HG02623 (cell line): ENCODE measurements at regions not wholly inside any gene's neighbourhood (a gene's known extent, or its start where the extent isn't known, plus 50 kb on each side); places are given as distances from the start of the nearest gene placed in this dataset.

Source experiments
- ATAC-seq: cut with Tn5 transposase; IDR thresholded peaks from one replicate; pipeline ENCODE4 v1.9.1; 2021; ENCODE audit warnings: moderate library complexity; ENCODE audit not compliant: unreplicated experiment

DNA sequence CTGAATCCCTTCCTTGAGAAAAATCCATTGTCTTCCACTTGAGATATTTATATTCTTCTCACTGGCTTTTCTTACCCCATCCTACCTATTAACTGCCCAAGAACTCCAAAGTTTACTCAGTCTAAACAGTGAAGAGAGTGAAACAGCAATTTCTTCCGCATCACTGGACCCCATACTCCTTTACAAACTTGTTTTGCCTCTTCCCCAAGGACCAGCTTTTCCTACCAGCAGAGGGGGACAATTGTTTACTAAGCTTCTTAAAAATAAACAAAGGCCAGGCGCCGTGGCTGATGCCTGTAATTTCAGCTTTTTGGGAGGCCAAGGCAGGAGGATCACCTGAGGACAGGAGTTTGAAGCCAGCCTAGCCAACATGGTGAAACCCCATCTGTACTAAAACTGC lies 52.0 kb downstream of the LRATD1 start:
- no peak for ATAC-seq

DNA sequence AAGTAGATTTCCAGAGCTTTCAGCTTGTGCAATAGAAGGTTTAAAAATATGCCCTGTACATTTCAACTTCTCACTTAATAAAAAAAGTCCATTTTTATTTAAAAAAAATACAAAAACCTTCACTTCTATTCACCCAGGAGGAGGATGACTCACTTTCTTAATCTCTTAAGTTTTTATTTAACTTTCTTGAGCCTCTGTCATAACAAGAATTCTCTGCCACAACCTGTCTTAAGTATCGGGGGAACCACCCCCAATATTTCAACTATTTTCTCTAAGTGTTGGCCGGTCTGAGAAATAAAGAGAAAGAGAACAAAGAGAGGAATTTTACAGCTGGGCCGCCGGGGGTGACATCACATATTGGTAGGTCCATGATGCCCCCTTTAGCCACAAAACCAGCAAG lies 58.4 kb downstream of the LRATD1 start:
- ATAC-seq, result no peak

- ATAC-seq, result no peak
Measured at GRCh38 chr2:14693874-14694273, 61.4 kb downstream of the LRATD1 start.

- no peak for ATAC-seq
Measured at GRCh38 chr2:14700753-14701152, 68.2 kb downstream of the LRATD1 start.

GRCh38 chr2:14702258-14702657 lies 69.7 kb downstream of the LRATD1 start:
- no peak for ATAC-seq

- no peak for ATAC-seq
Measured at GRCh38 chr2:14706201-14706600, 73.7 kb downstream of the LRATD1 start.

- no peak for ATAC-seq
Measured at GRCh38 chr2:14712111-14712510, 79.6 kb downstream of the LRATD1 start.

DNA sequence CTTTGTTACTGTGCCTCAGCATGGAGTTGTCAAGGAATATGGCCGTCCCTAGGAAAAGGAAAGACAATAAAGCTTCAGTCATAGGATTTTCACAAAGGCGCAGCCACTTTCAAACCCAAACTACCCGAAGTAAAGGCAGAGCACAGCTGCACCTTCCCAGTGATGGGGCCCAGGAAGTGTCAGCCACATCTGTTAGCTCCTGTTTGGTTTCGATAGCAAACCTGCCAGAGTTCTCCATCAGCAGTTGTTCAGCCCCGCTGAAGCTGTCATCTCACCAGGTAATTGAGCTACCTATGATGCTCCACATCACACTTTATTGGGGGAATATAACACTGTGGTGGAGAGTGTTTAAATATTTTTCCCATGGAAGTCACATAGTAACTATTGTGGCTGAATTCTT lies 80.7 kb downstream of the LRATD1 start:
- ATAC-seq, result no peak

GRCh38 chr2:14715600-14715999 lies 83.1 kb downstream of the LRATD1 start:
- no peak for ATAC-seq

DNA sequence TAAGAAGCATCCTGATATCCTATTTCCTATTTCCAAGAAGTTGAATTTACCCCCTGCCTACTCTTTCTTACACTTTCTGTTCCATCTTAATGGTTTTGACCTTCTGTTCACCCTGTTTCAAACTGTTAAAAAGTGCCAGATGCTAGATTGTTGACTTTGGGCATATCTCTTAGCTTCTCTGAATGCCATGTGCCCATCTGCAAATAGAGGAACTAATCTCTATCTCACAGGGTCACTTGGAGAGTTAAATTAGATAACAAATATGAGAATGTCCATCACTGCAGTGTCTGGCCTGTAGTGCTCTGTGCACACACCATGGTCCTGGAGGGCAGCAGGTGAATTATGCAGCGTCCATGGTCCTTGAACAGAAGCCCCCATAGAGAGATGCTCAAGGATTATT lies 83.8 kb downstream of the LRATD1 start:
- no peak for ATAC-seq

DNA sequence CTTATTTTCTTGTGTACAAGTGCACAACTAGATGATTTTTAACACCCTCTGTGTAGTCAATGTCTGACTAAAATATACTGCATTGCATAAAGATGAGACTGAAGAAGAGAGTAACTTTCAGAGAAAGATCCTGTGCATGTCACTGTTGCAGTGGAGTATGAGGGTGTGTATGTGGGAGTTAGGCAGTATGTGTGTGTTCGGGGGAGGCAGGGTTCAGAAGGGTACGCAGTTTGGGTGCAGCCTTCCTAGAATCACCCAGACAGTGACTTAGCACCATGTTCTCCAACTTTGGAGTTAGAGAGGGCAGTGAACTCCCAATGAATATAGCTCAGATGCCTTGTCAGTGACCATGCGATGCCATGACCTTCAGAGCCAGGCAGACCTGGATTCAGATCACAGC lies 84.6 kb downstream of the LRATD1 start:
- no peak for ATAC-seq

DNA sequence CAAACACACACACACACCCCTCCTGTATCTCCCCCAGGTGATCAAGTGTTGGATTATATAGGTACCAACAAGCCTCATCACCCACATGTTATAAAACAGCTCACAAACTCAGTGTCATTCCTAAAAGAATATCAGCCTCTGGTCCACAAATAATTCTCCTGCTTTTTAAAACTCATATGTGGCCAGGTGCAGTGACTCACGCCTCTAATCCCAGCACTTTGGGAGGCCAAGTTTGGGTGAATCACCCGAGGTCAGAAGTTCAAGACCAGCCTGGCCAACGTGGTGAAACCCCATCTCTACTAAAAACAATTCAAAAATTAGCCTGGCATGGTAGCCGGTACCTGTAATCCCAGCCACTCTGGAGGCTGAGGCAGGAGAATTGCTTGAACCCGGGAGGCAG lies 87.8 kb downstream of the LRATD1 start:
- ATAC-seq, result no peak

- ATAC-seq, result no peak
Measured at GRCh38 chr2:14720739-14721138, 88.2 kb downstream of the LRATD1 start.

DNA sequence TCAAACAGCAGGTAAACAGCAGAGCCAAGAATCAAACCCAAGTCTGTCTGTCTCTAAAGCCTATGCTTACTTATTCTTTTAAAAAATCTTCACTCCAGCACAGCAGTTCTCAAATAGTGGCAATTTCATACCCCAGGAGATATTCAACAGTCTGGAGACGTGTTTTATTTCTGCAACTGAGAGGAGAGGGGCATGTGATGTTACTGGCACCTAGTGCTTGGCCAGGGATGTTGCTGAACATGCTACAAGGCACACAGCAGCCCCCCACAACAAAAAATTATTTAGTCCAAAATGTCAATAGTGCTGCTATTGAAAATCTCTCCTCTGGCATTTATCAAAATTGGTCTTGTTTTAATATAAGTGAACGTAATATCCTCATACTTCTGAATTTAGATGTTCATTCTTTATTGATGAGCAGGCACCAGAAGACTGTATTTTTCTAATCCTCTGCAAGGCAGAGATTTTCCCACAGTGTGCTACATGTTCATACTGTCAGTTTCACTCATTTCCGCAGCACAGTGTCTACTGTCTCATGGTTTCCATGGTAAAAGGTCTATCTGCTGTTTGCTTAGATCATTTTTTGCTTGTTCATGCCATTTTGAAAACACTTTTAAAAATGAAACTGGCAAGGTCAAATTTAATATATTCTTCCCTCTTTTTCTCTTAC lies 90.5 kb downstream of the LRATD1 start:
- no peak for ATAC-seq

DNA sequence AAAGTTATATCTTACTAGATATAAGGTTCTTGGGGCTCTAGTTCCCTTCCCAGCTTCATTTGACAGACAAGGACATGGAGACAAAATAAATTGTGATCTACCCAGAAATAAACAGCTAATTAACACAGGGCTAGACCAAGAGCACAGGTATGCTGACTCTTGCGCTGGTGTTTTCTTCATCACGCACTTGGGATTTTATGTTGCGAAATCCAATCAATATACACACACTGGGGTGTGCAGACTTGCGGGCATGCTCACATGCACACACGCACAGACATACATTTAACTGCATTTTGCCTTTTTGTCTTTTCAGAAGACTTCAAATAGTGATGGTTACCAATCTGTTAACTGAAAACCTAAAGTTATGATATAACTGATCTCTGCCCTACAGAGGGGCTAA lies 91.2 kb downstream of the LRATD1 start:
- no peak for ATAC-seq

DNA sequence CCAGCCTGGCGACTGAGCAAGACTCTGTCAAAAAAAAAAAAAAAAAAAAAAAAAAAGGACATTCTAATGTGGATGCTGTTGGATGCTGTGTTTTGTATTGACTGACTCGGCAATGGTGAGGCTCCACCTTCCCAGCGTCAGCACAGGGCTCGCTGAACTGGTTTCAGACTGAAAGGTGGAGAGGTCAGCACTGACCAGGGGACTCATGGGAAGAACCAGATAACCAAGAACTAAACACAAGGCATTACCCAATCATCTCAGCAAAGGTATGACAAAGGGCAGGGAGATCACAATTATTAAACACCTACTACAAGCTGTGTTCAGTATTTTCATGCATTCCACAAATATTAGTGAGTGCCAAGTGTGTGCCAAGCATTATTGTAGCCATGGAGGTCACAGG lies 103.2 kb downstream of the LRATD1 start:
- no peak for ATAC-seq

DNA sequence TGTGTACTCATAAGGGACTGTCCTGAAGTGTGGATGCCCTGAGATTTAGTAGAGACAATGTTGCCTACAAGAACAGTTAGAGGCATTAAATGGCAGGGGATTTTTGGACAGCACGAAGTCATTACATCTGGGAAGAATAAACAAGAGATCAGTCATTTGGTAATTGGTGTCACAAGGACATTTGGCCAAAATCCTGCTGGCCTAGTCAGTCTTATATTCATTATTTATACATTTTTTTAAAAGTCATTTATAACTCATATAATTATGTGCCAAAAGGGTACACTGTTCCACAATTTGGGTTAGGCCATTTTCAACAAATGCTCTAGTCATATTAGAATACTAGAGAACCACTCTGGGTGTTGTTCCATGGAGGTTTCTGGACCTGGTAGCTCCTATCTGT lies 104.7 kb downstream of the LRATD1 start:
- no peak for ATAC-seq

- ATAC-seq, result no peak
Measured at GRCh38 chr2:14743861-14744260, 111.3 kb downstream of the LRATD1 start.

DNA sequence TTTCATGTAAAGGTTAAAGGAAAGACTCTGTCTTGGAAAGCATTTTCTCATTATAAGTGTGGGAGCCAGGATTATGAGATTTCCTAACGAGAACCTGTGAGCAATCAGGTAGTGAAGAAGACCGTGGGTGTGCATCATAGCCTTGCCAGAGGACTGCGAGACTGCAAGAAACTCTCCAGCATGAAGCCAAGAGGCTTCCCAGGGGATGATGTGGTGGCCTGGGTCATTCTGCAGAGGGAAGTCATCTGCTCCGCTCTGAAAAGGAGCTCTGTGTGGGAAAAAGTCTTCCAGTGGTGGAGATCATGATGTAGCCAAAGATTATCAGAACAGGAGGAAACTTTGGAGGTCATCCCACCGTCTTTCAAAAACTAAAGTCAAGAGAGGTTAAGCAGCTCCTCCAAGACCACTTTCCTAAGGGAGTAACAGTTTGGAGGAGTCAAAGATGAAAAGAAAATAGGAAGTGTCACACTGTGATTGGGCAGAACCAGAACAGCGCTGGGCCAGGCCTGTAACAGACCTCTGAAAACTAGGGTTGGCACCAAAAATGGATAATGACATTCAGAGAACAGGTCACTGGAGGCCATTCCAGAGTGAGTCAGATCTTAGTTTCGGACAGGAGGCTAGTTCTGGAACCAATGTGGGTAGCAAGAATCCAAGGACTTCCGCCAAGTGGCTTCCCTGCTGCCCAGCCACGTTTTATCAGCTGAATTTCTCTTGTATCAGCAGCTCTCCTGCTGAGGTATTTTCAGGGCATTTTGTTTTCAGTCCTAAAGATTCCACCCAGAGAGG lies 113.0 kb downstream of the LRATD1 start:
- no peak for ATAC-seq

DNA sequence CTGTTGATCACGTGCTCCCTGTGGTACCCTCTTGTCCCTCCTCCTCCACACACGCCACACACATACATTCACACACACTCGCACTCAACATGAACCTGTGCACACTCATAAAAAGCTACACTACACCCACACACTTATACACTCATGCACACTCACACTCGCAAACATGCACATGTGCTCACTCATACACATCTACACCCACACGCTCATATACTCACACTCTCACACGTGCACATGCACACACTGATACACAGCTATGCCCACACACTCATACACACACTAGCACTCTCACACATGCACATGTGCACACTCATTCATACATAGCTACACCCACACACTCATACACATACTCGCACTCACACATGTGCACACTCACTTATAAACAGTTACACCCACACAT lies 113.6 kb downstream of the LRATD1 start:
- ATAC-seq, result no peak

DNA sequence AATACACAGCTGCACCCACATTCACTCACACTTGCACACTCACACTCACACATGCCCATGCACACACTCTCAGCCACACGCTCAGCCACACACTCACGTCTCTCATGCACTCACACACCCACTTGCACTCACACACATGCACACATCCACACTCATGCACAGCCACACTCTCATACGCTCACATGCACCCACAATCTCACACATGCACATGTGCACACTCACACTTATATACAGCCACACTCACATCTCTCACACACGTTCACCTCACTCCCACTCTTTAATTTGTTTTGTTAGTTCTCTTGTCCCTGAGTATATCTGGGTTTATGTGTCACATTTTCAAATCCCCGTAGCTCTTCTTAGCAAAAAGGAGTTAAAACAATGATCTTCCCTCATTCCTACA lies 114.9 kb downstream of the LRATD1 start:
- ATAC-seq, result no peak

DNA sequence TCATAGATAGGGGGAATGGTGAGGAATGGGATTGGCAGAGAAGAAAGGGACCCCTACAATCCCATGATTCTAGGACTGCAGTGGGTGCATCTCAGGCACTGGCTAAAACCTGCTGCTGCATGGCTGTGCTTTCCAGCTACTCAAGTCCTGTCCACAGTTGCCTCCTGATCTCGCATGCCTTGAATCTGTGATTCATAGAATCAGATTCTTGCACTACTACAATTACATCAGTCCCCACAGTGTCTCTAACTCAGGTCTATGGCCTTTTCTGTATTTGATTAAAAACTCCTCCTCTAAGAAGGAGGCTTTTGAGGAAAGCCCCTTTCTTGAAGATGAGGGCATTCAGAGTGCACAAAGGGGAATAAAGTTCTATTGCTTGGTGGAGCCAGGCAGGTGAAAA lies 117.4 kb downstream of the LRATD1 start:
- ATAC-seq, result no peak

GRCh38 chr2:14750433-14750832 lies 117.9 kb downstream of the LRATD1 start:
- ATAC-seq, result no peak
